Endothelial cell of umbilical vein (primary cell): ENCODE measurements at regions not wholly inside any gene's neighbourhood (a gene's known extent, or its start where the extent isn't known, plus 50 kb on each side); places are given as distances from the start of the nearest gene placed in this dataset.

Source experiments
- CTCF ChIP-seq, 2 donors: IDR thresholded peaks; 1 replicate in 1 of 2; 2 replicates in 1 of 2; pipeline ENCODE4 v1.5.1; 2011; ENCODE audit warnings: low read length in 2 of 2, mild to moderate bottlenecking in 2 of 2, moderate library complexity in 2 of 2, control low read depth in 1 of 2, inconsistent platforms in 1 of 2, low read depth in 1 of 2; ENCODE audit not compliant: insufficient read depth in 1 of 2; ENCODE audit errors: extremely low read depth in 1 of 2
- EZH2 ChIP-seq: IDR thresholded peaks from 2 replicates; pipeline ENCODE4 v1.6.1; 2012; ENCODE audit warnings: borderline replicate concordance, low read depth, mild to moderate bottlenecking, moderate library complexity, low read length, inconsistent platforms; ENCODE audit not compliant: severe bottlenecking
- FOS ChIP-seq: IDR thresholded peaks from 2 replicates; pipeline ENCODE4 v1.6.1; 2011; ENCODE audit warnings: mild to moderate bottlenecking, low read length, moderate library complexity, borderline replicate concordance; ENCODE audit not compliant: insufficient read depth
- GATA2 ChIP-seq: IDR thresholded peaks from 2 replicates; pipeline ENCODE4 v1.7.0; 2011; ENCODE audit warnings: low read depth, mild to moderate bottlenecking, moderate library complexity, mixed read lengths, low read length; ENCODE audit not compliant: insufficient read length, insufficient read depth
- JUN ChIP-seq: IDR thresholded peaks from 2 replicates; pipeline ENCODE4 v1.6.1; 2011; ENCODE audit warnings: borderline replicate concordance, low read depth; ENCODE audit not compliant: insufficient read length, insufficient read depth
- MAX ChIP-seq: IDR thresholded peaks from 2 replicates; pipeline ENCODE4 v1.6.1; 2011; ENCODE audit not compliant: insufficient read depth, insufficient read length
- MYC ChIP-seq: IDR thresholded peaks from one replicate; pipeline ENCODE4 v1.6.1; 2011; ENCODE audit warnings: mild to moderate bottlenecking, low read depth, low read length
- POLR2A ChIP-seq: IDR thresholded peaks from 2 replicates; pipeline ENCODE4 v1.6.1; 2012; ENCODE audit warnings: low read depth, mild to moderate bottlenecking, control low read depth, low read length
- POLR2AphosphoS5 ChIP-seq: IDR thresholded peaks from 2 replicates; pipeline ENCODE4 v1.6.1; 2012; ENCODE audit warnings: low read depth, mild to moderate bottlenecking, control low read depth, low read length, moderate library complexity; ENCODE audit not compliant: insufficient read depth

GRCh38 chr1:182185136-182185535 lies 123.6 kb upstream of the ZNF648 start:
- TF ChIP-seq MAX (no peak), CTCF (IDR thresholded peaks at IDR 0.05; ENCODE audit: extremely low read depth in 1 of 2, insufficient read depth in 1 of 2, low read depth in 1 of 2, low read length in 2 of 2) (no peak), MYC (no peak), POLR2AphosphoS5 (no peak), EZH2 (no peak), JUN (no peak), FOS (no peak), POLR2A (no peak), GATA2 (no peak)
